ENCODE measurements at regions not wholly inside any gene's neighbourhood (a gene's known extent, or its start where the extent isn't known, plus 50 kb on each side); places are given as distances from the start of the nearest gene placed in this dataset.

DNA sequence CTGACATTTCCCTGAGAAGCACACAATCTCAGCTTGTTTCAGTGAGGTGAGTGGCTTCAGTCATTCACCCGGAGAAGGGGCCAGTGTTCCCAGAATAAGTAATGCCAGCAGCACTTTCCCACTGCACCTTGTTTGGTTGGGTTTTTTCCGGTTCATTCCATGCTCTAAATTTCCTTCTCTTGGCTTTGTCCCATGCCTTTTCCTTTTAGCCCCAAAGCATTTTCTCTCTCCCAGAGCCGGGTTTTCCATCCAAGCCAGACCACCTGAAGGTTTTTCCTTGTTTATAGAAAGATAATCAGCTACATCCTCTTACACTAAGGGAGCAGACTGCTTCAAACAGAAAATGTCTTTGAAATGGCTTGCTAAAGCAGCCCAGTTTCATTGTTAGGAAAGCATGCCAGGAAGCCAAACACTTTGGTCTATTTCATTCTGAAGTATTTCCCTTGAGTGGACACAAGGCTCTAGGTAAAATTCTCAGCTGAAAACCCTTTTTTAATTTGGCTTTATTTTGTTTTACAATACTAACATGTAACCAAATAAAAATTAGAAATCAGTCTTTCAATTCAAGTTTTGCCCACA is 501.6 kb downstream of the DTWD2 start:
- Histone ChIP-seq H3F3A (ENCODE audit: control insufficient read depth, insufficient read depth) (no peaks in the 10 kb centered on the region), H3K79me2 (ENCODE audit: control insufficient read depth, low read length) (no peaks in the 10 kb centered on the region), H3K4me3 (ENCODE audit: low read length) (no peak overlapping the region), H3K36me3 (ENCODE audit: control insufficient read depth, low read length) (no peaks in the 10 kb centered on the region), H3K4me2 (ENCODE audit: low read length) (no peak overlapping the region), H4K20me1 (ENCODE audit: control insufficient read depth, insufficient read depth, low read depth, low read length) (no peaks in the 10 kb centered on the region), H3K4me1 (ENCODE audit: control insufficient read depth, low read length) (no peaks in the 10 kb centered on the region), H3K27ac (ENCODE audit: low read depth, low read length) (no peak overlapping the region), H3K27me3 (ENCODE audit: control insufficient read depth, low read length) (no peaks in the 10 kb centered on the region), H3K9me3 (ENCODE audit: control insufficient read depth, insufficient read depth, low read length) (no peaks in the 10 kb centered on the region), H3K9me2 (replicated peaks; ENCODE audit: control insufficient read depth, low read length) (no peaks in the 10 kb centered on the region)
- TF ChIP-seq, protein P1, sequence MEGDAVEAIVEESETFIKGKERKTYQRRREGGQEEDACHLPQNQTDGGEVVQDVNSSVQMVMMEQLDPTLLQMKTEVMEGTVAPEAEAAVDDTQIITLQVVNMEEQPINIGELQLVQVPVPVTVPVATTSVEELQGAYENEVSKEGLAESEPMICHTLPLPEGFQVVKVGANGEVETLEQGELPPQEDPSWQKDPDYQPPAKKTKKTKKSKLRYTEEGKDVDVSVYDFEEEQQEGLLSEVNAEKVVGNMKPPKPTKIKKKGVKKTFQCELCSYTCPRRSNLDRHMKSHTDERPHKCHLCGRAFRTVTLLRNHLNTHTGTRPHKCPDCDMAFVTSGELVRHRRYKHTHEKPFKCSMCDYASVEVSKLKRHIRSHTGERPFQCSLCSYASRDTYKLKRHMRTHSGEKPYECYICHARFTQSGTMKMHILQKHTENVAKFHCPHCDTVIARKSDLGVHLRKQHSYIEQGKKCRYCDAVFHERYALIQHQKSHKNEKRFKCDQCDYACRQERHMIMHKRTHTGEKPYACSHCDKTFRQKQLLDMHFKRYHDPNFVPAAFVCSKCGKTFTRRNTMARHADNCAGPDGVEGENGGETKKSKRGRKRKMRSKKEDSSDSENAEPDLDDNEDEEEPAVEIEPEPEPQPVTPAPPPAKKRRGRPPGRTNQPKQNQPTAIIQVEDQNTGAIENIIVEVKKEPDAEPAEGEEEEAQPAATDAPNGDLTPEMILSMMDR (IDR thresholded peaks at IDR 0.05; ENCODE audit: low read depth, low read length, poor library complexity, severe bottlenecking) = no peak

DNA sequence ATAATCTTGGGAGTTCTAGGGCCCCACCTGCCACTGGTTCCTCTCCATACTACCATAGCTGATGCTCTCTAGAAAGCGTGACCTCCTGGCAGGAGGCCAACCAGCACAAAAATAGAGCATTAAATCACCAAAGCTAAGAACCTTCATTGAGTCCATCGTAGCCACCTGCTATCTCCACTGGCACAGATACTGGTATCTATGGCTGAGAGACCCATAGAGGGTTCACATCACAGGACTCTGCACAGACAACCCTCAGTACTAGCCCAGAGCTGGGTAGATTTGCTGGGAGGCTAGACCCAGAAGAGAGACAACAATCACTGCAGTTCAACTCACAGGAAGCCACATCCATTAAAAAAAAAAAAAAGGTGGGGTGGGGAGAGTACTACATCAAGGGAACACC is 509.1 kb downstream of the DTWD2 start:
- Histone ChIP-seq H3K4me2 (ENCODE audit: low read length) (no peak overlapping the region), H3K4me1 (ENCODE audit: control insufficient read depth, low read length) (no peaks in the 10 kb centered on the region), H3K27me3 (ENCODE audit: control insufficient read depth, low read length) (no peaks in the 10 kb centered on the region), H3K4me3 (ENCODE audit: low read length) (no peak overlapping the region), H4K20me1 (ENCODE audit: control insufficient read depth, insufficient read depth, low read depth, low read length) (no peaks in the 10 kb centered on the region), H3K9me2 (replicated peaks; ENCODE audit: control insufficient read depth, low read length) (no peaks in the 10 kb centered on the region), H3K79me2 (ENCODE audit: control insufficient read depth, low read length) (no peaks in the 10 kb centered on the region), H3K9me3 (ENCODE audit: control insufficient read depth, insufficient read depth, low read length) (no peaks in the 10 kb centered on the region), H3F3A (ENCODE audit: control insufficient read depth, insufficient read depth) (no peaks in the 10 kb centered on the region), H3K27ac (ENCODE audit: low read depth, low read length) (no peak overlapping the region), H3K36me3 (ENCODE audit: control insufficient read depth, low read length) (no peaks in the 10 kb centered on the region)
- TF ChIP-seq, protein P1 (IDR thresholded peaks at IDR 0.05; ENCODE audit: low read depth, low read length, poor library complexity, severe bottlenecking) = no peak
- TF ChIP-seq EZH2phosphoT487 (IDR thresholded peaks at IDR 0.05; ENCODE audit: borderline replicate concordance, low read length) = no peak

DNA sequence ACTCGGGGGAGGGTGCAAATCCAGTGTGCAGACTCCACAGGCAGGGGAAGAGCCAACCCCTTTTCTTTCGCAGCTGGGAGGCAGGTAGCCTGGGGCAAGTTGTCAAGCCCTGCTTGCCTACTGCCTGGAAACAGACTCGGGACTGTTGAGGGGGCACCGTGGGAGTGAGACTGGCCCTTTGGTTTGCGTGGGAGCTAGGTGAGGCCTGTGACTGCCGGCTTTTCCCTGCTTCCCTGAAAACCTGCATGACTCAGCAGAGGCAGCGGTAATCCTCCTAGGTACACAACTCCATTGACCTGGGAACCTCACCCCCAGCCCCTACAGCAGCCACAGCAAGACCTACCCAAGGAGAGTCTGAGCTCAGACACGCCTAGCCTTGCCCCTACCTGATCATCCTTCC is 509.5 kb downstream of the DTWD2 start:
- Histone ChIP-seq H3K36me3 (ENCODE audit: control insufficient read depth, low read length) (no peaks in the 10 kb centered on the region), H3K4me3 (ENCODE audit: low read length) (no peak overlapping the region), H3K27me3 (ENCODE audit: control insufficient read depth, low read length) (no peaks in the 10 kb centered on the region), H3K9me2 (replicated peaks; ENCODE audit: control insufficient read depth, low read length) (no peaks in the 10 kb centered on the region), H3K79me2 (ENCODE audit: control insufficient read depth, low read length) (no peaks in the 10 kb centered on the region), H3F3A (ENCODE audit: control insufficient read depth, insufficient read depth) (no peaks in the 10 kb centered on the region), H3K4me2 (ENCODE audit: low read length) (no peak overlapping the region), H3K4me1 (ENCODE audit: control insufficient read depth, low read length) (no peaks in the 10 kb centered on the region), H4K20me1 (ENCODE audit: control insufficient read depth, insufficient read depth, low read depth, low read length) (no peaks in the 10 kb centered on the region), H3K27ac (ENCODE audit: low read depth, low read length) (no peak overlapping the region), H3K9me3 (ENCODE audit: control insufficient read depth, insufficient read depth, low read length) (no peaks in the 10 kb centered on the region)
- TF ChIP-seq EZH2phosphoT487 (IDR thresholded peaks at IDR 0.05; ENCODE audit: borderline replicate concordance, low read length) = no peak
- TF ChIP-seq, protein P1 (IDR thresholded peaks at IDR 0.05; ENCODE audit: low read depth, low read length, poor library complexity, severe bottlenecking) = no peak
